ENCODE measurements at regions not wholly inside any gene's neighbourhood (a gene's known extent, or its start where the extent isn't known, plus 50 kb on each side); places are given as distances from the start of the nearest gene placed in this dataset.

- Histone ChIP-seq H3K4me3 (ENCODE audit: low read depth, low read length) (no peak overlapping the region), H3K27me3 (ENCODE audit: control insufficient read depth, insufficient read depth, low read length) (no peaks in the 10 kb centered on the region), H3K4me1 (ENCODE audit: control insufficient read depth, insufficient read depth, low read length, poor library complexity, severe bottlenecking) (no peaks in the 10 kb centered on the region), H3K9me3 (ENCODE audit: control insufficient read depth in 2 of 2, low read length in 2 of 2) (peaks cover 0 to 3% of the 10 kb centered on the region in 2 experiments), H3K27ac (ENCODE audit: insufficient read depth, low read length, poor library complexity, severe bottlenecking) (no peak overlapping the region), H3K36me3 (ENCODE audit: control insufficient read depth, insufficient read depth, low read length) (no peaks in the 10 kb centered on the region)
- Mint-ChIP-seq H3K4me3 (no peak overlapping the region), H3K9me3 (peaks cover 0 to 9% (median 5%) of the 10 kb centered on the region in 7 donors), H3K36me3 (no peaks in the 10 kb centered on the region), H3K27me3 (no peaks in the 10 kb centered on the region), H3K4me1 (no peaks in the 10 kb centered on the region), H3K27ac (no peak overlapping the region)
- DNase-seq (no peak), ATAC-seq (ENCODE audit: low read depth in 2 of 2) (no peak)
These were observed 91.1 kb upstream of the PGRMC2 start for GRCh38 chr4:128378668-128379067.

GRCh38 chr4:128376958-128377357, 89.3 kb upstream of the PGRMC2 start:
- no peak for DNase-seq
- no peak overlapping the region for H3K4me3 ChIP-seq (ENCODE audit: low read depth, low read length)
- ATAC-seq (ENCODE audit: low read depth in 2 of 2), result no peak
- no peaks in the 10 kb centered on the region for H3K27me3 ChIP-seq (ENCODE audit: control insufficient read depth, insufficient read depth, low read length)
- Mint-ChIP-seq H3K36me3 (no peaks in the 10 kb centered on the region), H3K27me3 (no peaks in the 10 kb centered on the region), H3K27ac (no peak overlapping the region), H3K4me1 (no peaks in the 10 kb centered on the region), H3K4me3 (no peak overlapping the region), H3K9me3 (peaks cover 0 to 9% (median 6%) of the 10 kb centered on the region in 7 donors)
- no peaks in the 10 kb centered on the region for H3K4me1 ChIP-seq (ENCODE audit: control insufficient read depth, insufficient read depth, low read length, poor library complexity, severe bottlenecking)
- peaks cover 0 to 3% of the 10 kb centered on the region in 2 experiments for H3K9me3 ChIP-seq (ENCODE audit: control insufficient read depth in 2 of 2, low read length in 2 of 2)
- no peak overlapping the region for H3K27ac ChIP-seq (ENCODE audit: insufficient read depth, low read length, poor library complexity, severe bottlenecking)
- no peaks in the 10 kb centered on the region for H3K36me3 ChIP-seq (ENCODE audit: control insufficient read depth, insufficient read depth, low read length)

GRCh38 chr4:128376303-128376702, 88.7 kb upstream of the PGRMC2 start:
- no peaks in the 10 kb centered on the region for H3K4me1 Mint-ChIP-seq
- no peak for DNase-seq
- Histone ChIP-seq H3K27me3 (ENCODE audit: control insufficient read depth, insufficient read depth, low read length) (no peaks in the 10 kb centered on the region), H3K27ac (ENCODE audit: insufficient read depth, low read length, poor library complexity, severe bottlenecking) (no peak overlapping the region), H3K4me1 (ENCODE audit: control insufficient read depth, insufficient read depth, low read length, poor library complexity, severe bottlenecking) (no peaks in the 10 kb centered on the region), H3K36me3 (ENCODE audit: control insufficient read depth, insufficient read depth, low read length) (no peaks in the 10 kb centered on the region), H3K9me3 (ENCODE audit: control insufficient read depth in 2 of 2, low read length in 2 of 2) (peaks cover 0 to 3% of the 10 kb centered on the region in 2 experiments), H3K4me3 (ENCODE audit: low read depth, low read length) (no peak overlapping the region)
- ATAC-seq (ENCODE audit: low read depth in 2 of 2), result no peak
- no peaks in the 10 kb centered on the region for H3K36me3 Mint-ChIP-seq
- no peak overlapping the region for H3K4me3 Mint-ChIP-seq
- H3K27ac Mint-ChIP-seq, result no peak overlapping the region
- H3K27me3 Mint-ChIP-seq, result no peaks in the 10 kb centered on the region
- peaks cover 0 to 9% (median 6%) of the 10 kb centered on the region in 7 donors for H3K9me3 Mint-ChIP-seq

- Histone ChIP-seq H3K27me3 (ENCODE audit: control insufficient read depth, insufficient read depth, low read length) (no peaks in the 10 kb centered on the region), H3K4me1 (ENCODE audit: control insufficient read depth, insufficient read depth, low read length, poor library complexity, severe bottlenecking) (no peaks in the 10 kb centered on the region), H3K4me3 (ENCODE audit: low read depth, low read length) (no peak overlapping the region), H3K27ac (ENCODE audit: insufficient read depth, low read length, poor library complexity, severe bottlenecking) (no peak overlapping the region), H3K9me3 (ENCODE audit: control insufficient read depth in 2 of 2, low read length in 2 of 2) (peaks cover 0 to 3% of the 10 kb centered on the region in 2 experiments), H3K36me3 (ENCODE audit: control insufficient read depth, insufficient read depth, low read length) (no peaks in the 10 kb centered on the region)
- no peak for ATAC-seq (ENCODE audit: low read depth in 2 of 2)
- peaks cover 3% of the 10 kb centered on the region for H3K36me3 Mint-ChIP-seq
- H3K4me1 Mint-ChIP-seq, result no peaks in the 10 kb centered on the region
- DNase-seq, result no peak
- no peak overlapping the region for H3K4me3 Mint-ChIP-seq
- peaks cover 0 to 9% (median 6%) of the 10 kb centered on the region in 7 donors for H3K9me3 Mint-ChIP-seq
- H3K27me3 Mint-ChIP-seq, result no peaks in the 10 kb centered on the region
- no peak overlapping the region for H3K27ac Mint-ChIP-seq
These were observed 86.0 kb upstream of the PGRMC2 start for GRCh38 chr4:128373628-128374027.

- no peak for DNase-seq
- Histone ChIP-seq H3K4me1 (ENCODE audit: control insufficient read depth, insufficient read depth, low read length, poor library complexity, severe bottlenecking) (no peaks in the 10 kb centered on the region), H3K27me3 (ENCODE audit: control insufficient read depth, insufficient read depth, low read length) (no peaks in the 10 kb centered on the region), H3K9me3 (ENCODE audit: control insufficient read depth in 2 of 2, low read length in 2 of 2) (peaks cover 0 to 2% of the 10 kb centered on the region in 2 experiments), H3K27ac (ENCODE audit: insufficient read depth, low read length, poor library complexity, severe bottlenecking) (no peak overlapping the region), H3K4me3 (ENCODE audit: low read depth, low read length) (no peak overlapping the region), H3K36me3 (ENCODE audit: control insufficient read depth, insufficient read depth, low read length) (no peaks in the 10 kb centered on the region)
- Mint-ChIP-seq H3K4me3 (no peak overlapping the region), H3K27ac (no peak overlapping the region), H3K9me3 (peaks cover 0 to 9% (median 3%) of the 10 kb centered on the region in 7 donors), H3K4me1 (no peaks in the 10 kb centered on the region), H3K27me3 (no peaks in the 10 kb centered on the region), H3K36me3 (peaks cover 3% of the 10 kb centered on the region)
- ATAC-seq (ENCODE audit: low read depth in 2 of 2), result no peak
These were observed 84.3 kb upstream of the PGRMC2 start for GRCh38 chr4:128371876-128372275.

- Histone ChIP-seq H3K36me3 (ENCODE audit: control insufficient read depth, insufficient read depth, low read length) (no peaks in the 10 kb centered on the region), H3K27me3 (ENCODE audit: control insufficient read depth, insufficient read depth, low read length) (no peaks in the 10 kb centered on the region), H3K4me1 (ENCODE audit: control insufficient read depth, insufficient read depth, low read length, poor library complexity, severe bottlenecking) (no peaks in the 10 kb centered on the region), H3K9me3 (ENCODE audit: control insufficient read depth in 2 of 2, low read length in 2 of 2) (no peaks in the 10 kb centered on the region), H3K4me3 (ENCODE audit: low read depth, low read length) (no peak overlapping the region), H3K27ac (ENCODE audit: insufficient read depth, low read length, poor library complexity, severe bottlenecking) (no peak overlapping the region)
- no peak overlapping the region for H3K4me3 Mint-ChIP-seq
- ATAC-seq (ENCODE audit: low read depth in 2 of 2), result no peak
- H3K4me1 Mint-ChIP-seq, result no peaks in the 10 kb centered on the region
- peaks cover 3% of the 10 kb centered on the region for H3K36me3 Mint-ChIP-seq
- peaks cover 3% of the 10 kb centered on the region for H3K27me3 Mint-ChIP-seq
- no peak for DNase-seq
- H3K27ac Mint-ChIP-seq, result no peak overlapping the region
- H3K9me3 Mint-ChIP-seq, result peaks cover 0 to 9% (median 3%) of the 10 kb centered on the region in 7 donors
These were observed 83.6 kb upstream of the PGRMC2 start for GRCh38 chr4:128371001-128371777.

- Histone ChIP-seq H3K27me3 (ENCODE audit: control insufficient read depth, insufficient read depth, low read length) (no peaks in the 10 kb centered on the region), H3K4me3 (ENCODE audit: low read depth, low read length) (no peak overlapping the region), H3K4me1 (ENCODE audit: control insufficient read depth, insufficient read depth, low read length, poor library complexity, severe bottlenecking) (no peaks in the 10 kb centered on the region), H3K36me3 (ENCODE audit: control insufficient read depth, insufficient read depth, low read length) (no peaks in the 10 kb centered on the region), H3K27ac (ENCODE audit: insufficient read depth, low read length, poor library complexity, severe bottlenecking) (no peak overlapping the region), H3K9me3 (ENCODE audit: control insufficient read depth in 2 of 2, low read length in 2 of 2) (no peaks in the 10 kb centered on the region)
- DNase-seq (no peak), ATAC-seq (ENCODE audit: low read depth in 2 of 2) (no peak)
- no peak overlapping the region for H3K27ac Mint-ChIP-seq
- H3K27me3 Mint-ChIP-seq, result peaks cover 4% of the 10 kb centered on the region
- H3K4me1 Mint-ChIP-seq, result no peaks in the 10 kb centered on the region
- H3K4me3 Mint-ChIP-seq, result no peak overlapping the region
- H3K9me3 Mint-ChIP-seq, result peaks cover 0 to 5% (median 0%) of the 10 kb centered on the region in 7 donors
- H3K36me3 Mint-ChIP-seq, result peaks cover 3% of the 10 kb centered on the region
These were observed 78.6 kb upstream of the PGRMC2 start for GRCh38 chr4:128366212-128366611.

GRCh38 chr4:128364565-128364964, 77.0 kb upstream of the PGRMC2 start:
- ATAC-seq (ENCODE audit: low read depth in 2 of 2), result no peak

More at GRCh38 chr4:128364565-128364964, 77.0 kb upstream of the PGRMC2 start:
- H3K27me3 Mint-ChIP-seq, result peaks cover 4% of the 10 kb centered on the region
- H3K9me3 Mint-ChIP-seq, result peaks cover 0 to 5% (median 0%) of the 10 kb centered on the region in 7 donors
- H3K27ac Mint-ChIP-seq, result no peak overlapping the region
- no peaks in the 10 kb centered on the region for H3K36me3 ChIP-seq (ENCODE audit: control insufficient read depth, insufficient read depth, low read length)
- no peaks in the 10 kb centered on the region for H3K27me3 ChIP-seq (ENCODE audit: control insufficient read depth, insufficient read depth, low read length)
- H3K27ac ChIP-seq (ENCODE audit: insufficient read depth, low read length, poor library complexity, severe bottlenecking), result no peak overlapping the region
- H3K4me3 ChIP-seq (ENCODE audit: low read depth, low read length), result no peak overlapping the region
- no peaks in the 10 kb centered on the region for H3K36me3 Mint-ChIP-seq
- H3K4me1 ChIP-seq (ENCODE audit: control insufficient read depth, insufficient read depth, low read length, poor library complexity, severe bottlenecking), result no peaks in the 10 kb centered on the region
- H3K4me1 Mint-ChIP-seq, result no peaks in the 10 kb centered on the region
- H3K4me3 Mint-ChIP-seq, result no peak overlapping the region
- no peaks in the 10 kb centered on the region for H3K9me3 ChIP-seq (ENCODE audit: control insufficient read depth in 2 of 2, low read length in 2 of 2)
- DNase-seq, result no peak

Data from CD4-positive, CD25-positive, alpha-beta regulatory T cell (primary cell).